ENCODE measurements at regions not wholly inside any gene's neighbourhood (a gene's known extent, or its start where the extent isn't known, plus 50 kb on each side); places are given as distances from the start of the nearest gene placed in this dataset.
"Not testable (repeated sequence)": the region's sequence is repeated elsewhere in the genome, so short reads cannot be mapped to it uniquely, and the experiment has no call there.

GRCh38 chr14:37711831-37712475 is 116.5 kb downstream of the TTC6 start:
- no peak for DNase-seq (ENCODE audit: low read depth in 2 of 2)

DNA sequence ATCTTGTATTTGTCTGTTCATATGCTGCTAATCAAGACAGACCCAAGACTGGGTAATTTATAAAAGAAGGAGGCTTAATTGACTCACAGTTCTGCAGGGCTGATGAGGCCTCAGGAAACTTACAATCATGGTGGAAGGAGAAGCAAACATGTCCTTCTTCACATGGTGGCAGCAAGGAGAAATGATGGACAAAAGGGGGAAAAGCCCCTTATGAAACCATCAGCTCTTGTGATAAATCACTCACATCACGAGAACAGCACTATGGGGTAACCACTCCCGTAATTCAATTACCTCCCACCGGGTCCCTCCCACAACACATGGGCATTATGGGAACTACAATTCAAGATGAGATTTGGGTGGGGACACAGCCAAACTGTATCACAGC is 117.0 kb downstream of the TTC6 start:
- not testable (repeated sequence) for DNase-seq (ENCODE audit: low read depth in 2 of 2)

- no peak for DNase-seq (ENCODE audit: low read depth in 2 of 2)
Observed at GRCh38 chr14:37712976-37713431, 117.6 kb downstream of the TTC6 start.

DNA sequence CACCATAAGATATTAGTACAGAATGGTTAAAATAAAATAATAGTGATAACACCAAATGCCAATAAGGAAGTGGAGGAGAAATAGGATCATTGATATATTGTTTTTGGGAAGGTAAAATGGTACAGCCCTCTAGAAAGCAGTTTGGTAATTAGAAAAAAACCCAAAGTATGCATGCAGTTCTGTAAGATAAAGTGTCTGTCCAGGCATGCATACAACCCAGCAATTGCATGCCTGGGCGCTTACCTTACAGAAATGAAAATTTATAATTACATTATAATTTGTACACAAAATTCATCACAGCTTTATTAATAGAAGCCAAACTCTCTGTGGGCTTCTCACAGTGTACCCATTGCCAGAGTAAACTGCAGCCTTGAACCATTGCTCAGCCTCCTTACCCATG is 124.7 kb downstream of the TTC6 start:
- DNase-seq (ENCODE audit: low read depth in 2 of 2): no peak

- DNase-seq (ENCODE audit: low read depth in 2 of 2): no peak
Observed at GRCh38 chr14:37721976-37722659, 126.7 kb downstream of the TTC6 start.

- DNase-seq (ENCODE audit: low read depth in 2 of 2): no peak
Observed at GRCh38 chr14:37723515-37723914, 128.1 kb downstream of the TTC6 start.

DNA sequence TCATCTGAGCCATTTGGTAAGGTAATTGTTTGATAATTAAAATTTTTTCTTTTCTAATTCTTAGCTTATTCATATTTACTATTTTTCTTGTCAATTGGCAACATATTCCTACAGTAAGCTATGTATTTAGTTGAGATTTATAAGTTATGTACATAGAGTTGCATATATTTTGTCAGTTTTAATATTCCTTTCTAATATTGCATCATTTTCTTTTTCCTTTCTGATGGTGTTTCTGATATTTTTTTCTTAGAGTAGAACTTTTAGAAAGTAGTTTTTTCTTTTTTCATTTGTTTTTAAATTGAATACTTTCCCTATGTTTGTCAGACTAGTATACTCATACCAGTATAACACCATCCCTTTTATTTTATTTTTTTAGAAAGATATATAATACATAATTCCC is 131.3 kb downstream of the TTC6 start:
- DNase-seq (ENCODE audit: low read depth in 2 of 2): no peak

DNA sequence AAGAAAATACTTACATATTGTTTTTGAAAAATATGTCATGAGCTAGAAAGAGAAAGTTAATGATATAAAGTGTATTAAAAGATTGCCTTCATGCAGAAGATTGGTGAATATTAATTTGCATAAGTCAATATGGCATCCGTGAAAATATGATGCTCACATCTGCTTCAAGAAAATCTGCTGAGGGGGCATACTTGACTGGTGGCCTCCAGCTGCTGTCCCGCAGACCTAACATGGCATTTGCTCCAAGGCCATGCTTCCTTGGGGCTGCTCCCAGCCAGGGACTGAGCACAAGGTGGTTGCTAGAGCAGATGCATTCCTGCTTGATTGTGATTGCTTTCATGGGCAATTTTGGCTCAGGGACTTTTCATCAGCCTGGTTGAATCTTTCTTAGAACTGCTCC is 133.8 kb downstream of the TTC6 start:
- no peak for DNase-seq (ENCODE audit: low read depth in 2 of 2)

DNA sequence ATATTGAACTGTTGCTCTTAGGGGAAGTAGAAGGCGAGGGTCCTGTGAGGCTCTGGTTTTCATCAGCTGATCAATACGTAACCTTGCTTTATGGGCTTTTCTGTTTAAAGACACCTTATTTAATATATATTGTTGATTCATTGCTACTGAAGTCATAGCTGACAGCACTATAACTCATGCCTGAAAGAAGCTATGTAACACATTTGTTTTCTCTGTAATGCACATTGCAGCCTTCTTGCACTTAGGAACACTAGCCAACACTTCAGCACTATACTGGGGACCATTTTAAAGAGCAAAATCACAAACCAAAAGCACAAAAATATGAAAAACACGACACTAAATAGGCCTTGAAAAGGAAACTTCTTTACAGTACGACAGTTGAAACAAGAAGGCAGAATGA is 135.7 kb downstream of the TTC6 start:
- no peak for DNase-seq (ENCODE audit: low read depth in 2 of 2)

DNA sequence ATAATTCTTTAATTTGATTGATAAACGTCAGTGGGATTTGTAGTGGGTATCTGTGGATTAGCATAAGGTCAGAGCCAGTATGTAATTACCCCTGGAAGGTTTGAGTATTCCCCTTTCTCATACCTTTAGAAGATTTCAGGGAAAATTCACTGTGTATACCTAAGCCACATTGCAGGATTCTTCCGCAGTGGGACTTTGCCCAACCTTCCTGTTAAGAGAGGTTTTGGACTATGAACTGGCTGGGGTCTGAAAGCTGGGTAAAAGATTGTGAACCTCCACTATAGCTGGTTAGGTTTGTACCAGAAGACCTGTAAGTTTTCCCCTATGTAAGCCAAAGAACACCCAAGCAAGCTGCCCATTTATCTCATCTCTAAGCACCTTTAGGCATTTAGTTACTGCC is 150.2 kb downstream of the TTC6 start:
- DNase-seq (ENCODE audit: low read depth in 2 of 2): no peak

DNA sequence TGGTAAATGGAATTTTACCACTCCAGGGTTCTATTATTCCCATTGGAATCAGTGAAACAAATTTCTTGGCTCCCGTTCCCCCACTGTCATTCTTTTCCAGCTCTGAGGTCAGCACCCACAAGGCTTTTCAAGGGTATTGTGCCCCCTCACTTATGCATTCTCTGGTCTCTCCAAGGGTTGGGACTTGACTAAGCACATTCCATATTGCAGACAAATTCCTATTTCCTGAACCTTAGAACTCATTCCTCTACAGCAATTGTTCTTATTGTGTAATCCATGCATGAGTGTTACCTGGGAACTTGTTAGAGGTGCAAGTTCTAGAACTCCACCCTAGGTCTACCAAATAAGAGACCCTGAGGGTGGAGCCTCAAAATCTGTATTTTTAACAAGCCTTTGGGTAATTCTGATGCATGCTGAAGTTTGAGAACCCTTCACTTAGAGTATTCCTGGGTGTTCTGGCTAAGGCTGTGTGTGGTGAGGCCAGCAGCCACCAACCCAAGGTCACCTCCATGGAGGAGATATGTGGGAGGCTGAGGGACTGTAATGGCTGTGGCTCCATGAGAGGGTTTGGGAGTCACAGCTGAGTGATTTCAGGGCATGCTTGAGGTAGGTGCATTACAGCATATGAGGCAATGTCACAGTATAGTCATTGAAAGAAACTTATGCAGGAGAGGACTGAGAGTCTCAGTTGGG is 150.9 kb downstream of the TTC6 start:
- no peak for DNase-seq (ENCODE audit: low read depth in 2 of 2)

DNA sequence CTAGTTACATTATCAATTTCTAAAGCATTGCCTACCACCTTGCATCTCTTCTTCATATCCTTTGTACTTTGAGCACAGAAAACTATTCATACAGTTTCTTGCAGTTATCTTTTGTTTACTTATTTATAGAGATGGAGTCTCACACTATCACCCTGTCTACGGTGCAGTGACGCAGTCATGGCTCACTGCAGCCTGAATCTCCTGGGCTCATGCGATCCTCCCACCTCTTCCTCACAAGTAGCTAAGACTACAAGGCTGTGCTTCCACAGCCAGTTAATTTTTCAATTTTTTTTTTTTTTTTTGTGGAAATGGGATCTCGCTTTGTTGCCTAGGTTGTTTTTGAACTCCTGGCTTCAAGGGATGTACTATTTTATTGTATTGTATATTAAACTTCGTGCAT is 158.0 kb downstream of the TTC6 start:
- no peak for DNase-seq (ENCODE audit: low read depth in 2 of 2)

GRCh38 chr14:37760275-37760674 is 164.8 kb downstream of the TTC6 start:
- not testable (repeated sequence) for DNase-seq (ENCODE audit: low read depth in 2 of 2)

DNA sequence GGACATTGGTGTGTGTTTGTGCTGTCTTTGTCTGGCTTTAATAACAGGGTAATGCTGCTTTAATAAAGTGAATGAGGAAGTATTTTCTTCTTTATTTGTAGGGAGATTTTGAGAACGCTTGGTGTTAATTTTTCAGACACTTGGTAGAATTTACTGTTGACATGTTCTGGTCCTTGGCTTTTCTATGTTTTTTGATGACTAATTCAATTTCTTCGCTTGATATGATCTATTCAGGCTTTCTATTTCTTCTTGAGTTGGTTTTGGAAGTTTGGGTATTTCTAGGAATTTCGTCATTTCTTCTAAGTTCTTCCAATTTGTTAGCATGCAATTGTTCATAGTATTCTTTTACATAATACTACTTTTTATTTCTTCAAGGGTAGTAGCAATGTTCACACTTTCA is 167.8 kb downstream of the TTC6 start:
- DNase-seq (ENCODE audit: low read depth in 2 of 2): no peak

GRCh38 chr14:37772283-37772682 is 176.9 kb downstream of the TTC6 start:
- not testable (repeated sequence) for DNase-seq (ENCODE audit: low read depth in 2 of 2)

- DNase-seq (ENCODE audit: low read depth in 2 of 2): no peak
Observed at GRCh38 chr14:37776791-37777499, 181.5 kb downstream of the TTC6 start.

DNA sequence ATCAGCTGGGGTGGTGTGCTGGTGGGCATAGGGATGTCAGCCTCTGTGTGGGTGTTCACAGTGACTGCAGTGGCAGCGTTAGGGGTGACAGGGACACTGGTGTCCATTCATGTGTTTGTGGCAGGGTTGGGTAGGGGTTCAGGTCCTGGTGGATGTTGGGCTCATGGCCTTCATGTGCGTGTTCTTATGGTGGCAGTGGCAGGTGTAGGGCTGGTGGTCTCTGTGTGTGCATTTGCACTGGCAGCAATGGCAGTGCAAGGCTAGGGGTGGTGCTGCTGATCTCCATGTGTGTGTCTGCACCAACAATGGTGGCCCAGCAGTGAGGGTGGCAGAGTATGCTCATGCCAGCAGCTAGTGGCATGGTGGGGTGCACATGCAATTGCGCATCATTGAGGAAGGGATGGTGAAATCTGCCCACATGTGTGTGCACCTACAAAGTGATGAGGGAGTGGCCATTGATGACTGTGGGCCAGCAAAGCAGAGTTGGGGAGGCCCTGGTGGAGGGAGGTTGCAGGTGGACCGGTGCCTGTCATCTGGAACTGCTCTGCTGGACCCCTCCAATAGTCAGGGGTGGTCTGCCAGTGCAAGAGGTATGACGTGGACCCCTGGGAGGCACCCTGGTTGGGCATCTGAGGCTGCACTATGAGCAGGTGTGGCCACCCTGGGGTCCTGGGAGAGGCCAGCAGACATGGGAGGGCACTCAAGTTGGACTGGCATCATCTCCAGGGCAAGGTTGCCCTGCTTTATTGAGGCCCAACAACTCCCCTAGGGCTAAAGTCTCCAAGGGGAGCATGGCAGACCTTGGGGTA is 182.9 kb downstream of the TTC6 start:
- no peak for DNase-seq (ENCODE audit: low read depth in 2 of 2)

GRCh38 chr14:37779480-37779879 is 184.1 kb downstream of the TTC6 start:
- no peak for DNase-seq (ENCODE audit: low read depth in 2 of 2)

DNA sequence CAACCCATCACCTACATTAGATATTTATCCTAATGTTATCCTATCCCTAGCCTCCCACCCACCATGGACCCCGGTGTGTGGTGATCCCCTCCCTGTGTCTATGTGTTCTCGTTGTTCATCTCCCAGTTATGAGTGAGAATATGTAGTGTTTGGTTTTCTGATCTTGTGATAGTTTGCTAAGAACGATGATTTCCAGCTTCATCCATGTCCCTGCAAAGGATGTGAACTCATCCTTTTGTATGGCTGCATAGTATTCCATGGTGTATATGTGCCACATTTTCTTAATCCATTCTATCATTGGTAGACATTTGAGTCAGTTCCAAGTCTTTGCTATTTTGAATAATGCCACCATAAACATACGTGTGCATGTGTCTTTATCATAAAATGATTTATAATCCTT is 185.3 kb downstream of the TTC6 start:
- not testable (repeated sequence) for DNase-seq (ENCODE audit: low read depth in 2 of 2)

GRCh38 chr14:37784203-37784826 is 188.9 kb downstream of the TTC6 start:
- not testable (repeated sequence) for DNase-seq (ENCODE audit: low read depth in 2 of 2)

- DNase-seq (ENCODE audit: low read depth in 2 of 2): not testable (repeated sequence)
Observed at GRCh38 chr14:37784827-37785223, 189.4 kb downstream of the TTC6 start.

All from stimulated activated CD4-positive, alpha-beta T cell treated with anti-CD3 and anti-CD28 coated beads, Interleukin-4, amount 100 ng/mL, for 48 hours (primary cell).